GM21360 (cell line): ENCODE measurements at regions not wholly inside any gene's neighbourhood (a gene's known extent, or its start where the extent isn't known, plus 50 kb on each side); places are given as distances from the start of the nearest gene placed in this dataset.

ENCODE experiments used
- ATAC-seq: cut with Tn5 transposase; IDR thresholded peaks from one replicate; pipeline ENCODE4 v1.9.1; 2021; ENCODE audit warnings: mild to moderate bottlenecking, moderate library complexity; ENCODE audit not compliant: unreplicated experiment

- no peak for ATAC-seq
Observed at GRCh38 chr2:222993920-222994650, 57.9 kb upstream of the KCNE4 start.

- ATAC-seq, result peak; percentile 94
Observed at GRCh38 chr2:222998459-222998858, 53.5 kb upstream of the KCNE4 start.

DNA sequence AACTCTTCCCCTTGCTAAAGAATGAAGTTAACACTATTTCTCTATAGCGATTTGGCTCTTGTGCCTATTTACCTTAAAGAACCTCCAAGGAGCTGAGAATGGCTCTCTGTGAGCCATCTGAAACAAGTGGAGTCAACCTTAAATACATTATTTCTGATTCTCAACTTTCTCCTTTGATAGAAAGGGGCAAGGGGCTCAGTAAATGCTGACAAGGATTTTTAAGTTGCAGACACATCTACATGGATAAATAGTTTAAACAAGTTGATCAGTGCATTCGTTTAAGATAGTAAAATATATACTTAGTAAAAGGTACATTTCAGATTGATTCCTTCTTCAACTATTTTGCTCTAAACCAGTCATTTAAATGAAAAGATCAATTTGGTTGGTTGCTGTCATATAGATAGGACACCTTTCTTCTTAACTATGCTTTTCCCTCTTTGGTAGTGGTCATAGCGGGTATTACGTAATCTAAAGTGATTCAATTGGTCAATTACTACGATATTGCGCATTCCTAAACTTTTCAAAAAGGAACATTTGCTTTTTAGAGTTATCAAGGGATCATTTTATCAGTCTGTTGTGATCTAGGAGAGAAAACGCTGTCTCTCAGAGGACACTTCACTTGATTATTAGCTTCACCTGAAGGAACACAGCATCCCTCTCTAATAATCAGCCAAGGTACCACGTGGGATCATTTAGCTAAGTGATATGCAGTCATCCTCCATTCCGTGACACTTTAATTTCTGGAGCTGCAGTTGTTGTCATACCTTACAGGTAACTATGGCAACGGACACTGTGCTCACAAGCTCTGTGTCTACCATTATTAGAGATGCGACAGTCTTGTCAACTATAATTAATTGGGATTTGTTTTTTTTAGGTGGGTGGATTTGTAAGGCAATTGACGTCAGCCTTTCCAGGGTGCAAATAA lies 50.9 kb upstream of the KCNE4 start:
- ATAC-seq, result no peak

GRCh38 chr2:223001797-223002175 lies 50.2 kb upstream of the KCNE4 start:
- ATAC-seq, result no peak
